Uterus (tissue), 3 donors: ENCODE measurements at regions not wholly inside any gene's neighbourhood (a gene's known extent, or its start where the extent isn't known, plus 50 kb on each side); places are given as distances from the start of the nearest gene placed in this dataset.

Experiments used
- DNase-seq, 2 donors: peaks; one replicate each; pipeline ENCODE4 v3.0.0-alpha.2; 2019 to 2020
- H3K27ac ChIP-seq, 2 donors: fragments of 200-600 bp; sonication (generic); 1 replicate in 1 of 2; 2 replicates in 1 of 2; pipeline ENCODE4 v1.5.1; 2016 to 2018
- H3K27me3 ChIP-seq, 2 donors: fragments of 200-600 bp; sonication (generic); one replicate each; pipeline ENCODE4 v1.5.1; 2018 to 2019; ENCODE audit warnings: control low read depth in 1 of 2
- H3K36me3 ChIP-seq, 2 donors: fragments of 200-600 bp; sonication (generic); one replicate each; pipeline ENCODE4 v1.5.1; 2019; ENCODE audit warnings: control low read depth in 1 of 2
- H3K4me1 ChIP-seq, 2 donors: fragments of 200-600 bp; sonication (generic); one replicate each; pipeline ENCODE4 v1.5.1; 2018 to 2019; ENCODE audit warnings: control low read depth in 1 of 2
- H3K4me3 ChIP-seq, 2 donors: fragments of 200-600 bp; sonication (generic); 1 replicate in 1 of 2; 2 replicates in 1 of 2; pipeline ENCODE4 v1.5.1; 2018 to 2019; ENCODE audit warnings: mild to moderate bottlenecking in 1 of 2
- H3K9me3 ChIP-seq, 2 donors: fragments of 200-600 bp; sonication (generic); one replicate each; pipeline ENCODE4 v1.5.1; 2019; ENCODE audit warnings: control low read depth in 1 of 2
- CTCF ChIP-seq, 4 experiments: fragments of 200-600 bp in 2 of 4; fragments of 450-650 bp in 2 of 4; sonication (generic) in 2 of 4; IDR thresholded peaks; one replicate each; pipeline ENCODE4 v1.5.1; 2016 to 2019; ENCODE audit warnings: antibody characterized with exemption in 4 of 4, mild to moderate bottlenecking in 2 of 4, moderate library complexity in 1 of 4
- POLR2A ChIP-seq, 2 donors: fragments of 450-650 bp; IDR thresholded peaks; one replicate each; pipeline ENCODE4 v1.6.1; 2016; ENCODE audit warnings: antibody characterized with exemption in 2 of 2, mild to moderate bottlenecking in 1 of 2, moderate library complexity in 1 of 2
- intact Hi-C: fragments of 100-400 bp; cut with DNase I; formaldehyde crosslinking; loops from one replicate; pipeline ENCODE4 v1.15.1; 2023; ENCODE audit warnings: low total_unique reads
- donor health status: DM: yes; HTN: yes; CAD: no.

GRCh38 chr7:22962775-22963350 lies 51.1 kb downstream of the HYCC1 start:
- DNase-seq: no peak
- no peaks in the 10 kb centered on the region for H3K36me3 ChIP-seq
- H3K27ac ChIP-seq: no peak overlapping the region
- H3K9me3 ChIP-seq: no peaks in the 10 kb centered on the region
- H3K27me3 ChIP-seq: no peaks in the 10 kb centered on the region
- intact Hi-C loops: no loop called here
- H3K4me3 ChIP-seq: no peak overlapping the region
- TF ChIP-seq POLR2A (IDR thresholded peaks at IDR 0.05) (no peak), CTCF (IDR thresholded peaks at IDR 0.05) (no peak)
- no peaks in the 10 kb centered on the region for H3K4me1 ChIP-seq

GRCh38 chr7:22958742-22959141 lies 55.2 kb downstream of the HYCC1 start:
- Histone ChIP-seq H3K36me3 (no peaks in the 10 kb centered on the region), H3K4me3 (no peak overlapping the region), H3K27me3 (no peaks in the 10 kb centered on the region), H3K27ac (no peak overlapping the region), H3K4me1 (no peaks in the 10 kb centered on the region), H3K9me3 (no peaks in the 10 kb centered on the region)
- no peak for TF ChIP-seq POLR2A (IDR thresholded peaks at IDR 0.05)
- no peak for TF ChIP-seq CTCF (IDR thresholded peaks at IDR 0.05)
- DNase-seq: no peak
- intact Hi-C loops: no loop called here

- no peak for DNase-seq
- TF ChIP-seq CTCF (IDR thresholded peaks at IDR 0.05) (no peak), POLR2A (IDR thresholded peaks at IDR 0.05) (no peak)
- Histone ChIP-seq H3K27me3 (no peaks in the 10 kb centered on the region), H3K36me3 (no peaks in the 10 kb centered on the region), H3K4me3 (no peak overlapping the region), H3K9me3 (no peaks in the 10 kb centered on the region), H3K27ac (no peak overlapping the region), H3K4me1 (no peaks in the 10 kb centered on the region)
- intact Hi-C loops: no loop called here
Measured at GRCh38 chr7:22954251-22954650, 59.7 kb downstream of the HYCC1 start.

- no peak for DNase-seq
- no peaks in the 10 kb centered on the region for H3K4me1 ChIP-seq
- TF ChIP-seq CTCF (IDR thresholded peaks at IDR 0.05): no peak
- TF ChIP-seq POLR2A (IDR thresholded peaks at IDR 0.05): no peak
- no peaks in the 10 kb centered on the region for H3K9me3 ChIP-seq
- no peak overlapping the region for H3K4me3 ChIP-seq
- intact Hi-C loops: no loop called here
- no peak overlapping the region for H3K27ac ChIP-seq
- H3K36me3 ChIP-seq: no peaks in the 10 kb centered on the region
- no peaks in the 10 kb centered on the region for H3K27me3 ChIP-seq
Measured at GRCh38 chr7:22952306-22953015, 61.5 kb downstream of the HYCC1 start.

GRCh38 chr7:22949944-22950343 lies 64.0 kb downstream of the HYCC1 start:
- H3K9me3 ChIP-seq: no peaks in the 10 kb centered on the region
- no peak overlapping the region for H3K27ac ChIP-seq
- no peaks in the 10 kb centered on the region for H3K4me1 ChIP-seq
- no peak overlapping the region for H3K4me3 ChIP-seq
- DNase-seq: no peak
- intact Hi-C loops: no loop called here
- H3K27me3 ChIP-seq: no peaks in the 10 kb centered on the region
- H3K36me3 ChIP-seq: no peaks in the 10 kb centered on the region
- no peak for TF ChIP-seq CTCF (IDR thresholded peaks at IDR 0.05)
- no peak for TF ChIP-seq POLR2A (IDR thresholded peaks at IDR 0.05)
